ENCODE measurements at regions not wholly inside any gene's neighbourhood (a gene's known extent, or its start where the extent isn't known, plus 50 kb on each side); places are given as distances from the start of the nearest gene placed in this dataset.
A peak's percentile ranks its signal among the peaks of the same experiment; 100 is the strongest.

GRCh38 chr12:127077262-127078045 is 1189.5 kb upstream of the TMEM132C start:
- DNase-seq (ENCODE audit: low read depth in 2 of 2): no peak

- peak; percentile 6 to 23 for DNase-seq (ENCODE audit: low read depth in 2 of 2)
Measured at GRCh38 chr12:127078577-127079350, 1188.2 kb upstream of the TMEM132C start.

GRCh38 chr12:127079636-127080035 is 1187.3 kb upstream of the TMEM132C start:
- no peak for DNase-seq (ENCODE audit: low read depth in 2 of 2)

GRCh38 chr12:127081058-127081457 is 1185.9 kb upstream of the TMEM132C start:
- DNase-seq (ENCODE audit: low read depth in 2 of 2): no peak

- peak; percentile 57 to 62 for DNase-seq (ENCODE audit: low read depth in 2 of 2)
Measured at GRCh38 chr12:127083008-127083949, 1183.7 kb upstream of the TMEM132C start.

GRCh38 chr12:127101076-127101475 is 1165.9 kb upstream of the TMEM132C start:
- no peak for DNase-seq (ENCODE audit: low read depth in 2 of 2)

- no peak for DNase-seq (ENCODE audit: low read depth in 2 of 2)
Measured at GRCh38 chr12:127106041-127106440, 1160.9 kb upstream of the TMEM132C start.

- no peak for DNase-seq (ENCODE audit: low read depth in 2 of 2)
Measured at GRCh38 chr12:127106697-127107096, 1160.3 kb upstream of the TMEM132C start.

GRCh38 chr12:127107744-127108143 is 1159.2 kb upstream of the TMEM132C start:
- no peak for DNase-seq (ENCODE audit: low read depth in 2 of 2)

GRCh38 chr12:127108360-127109215 is 1158.4 kb upstream of the TMEM132C start:
- DNase-seq (ENCODE audit: low read depth in 2 of 2): peak; percentile 32 to 35

- DNase-seq (ENCODE audit: low read depth in 2 of 2): no peak
Measured at GRCh38 chr12:127113945-127114344, 1153.0 kb upstream of the TMEM132C start.

- DNase-seq (ENCODE audit: low read depth in 2 of 2): no peak
Measured at GRCh38 chr12:127115468-127116035, 1151.4 kb upstream of the TMEM132C start.

GRCh38 chr12:127118251-127118650 is 1148.7 kb upstream of the TMEM132C start:
- no peak for DNase-seq (ENCODE audit: low read depth in 2 of 2)

- no peak for DNase-seq (ENCODE audit: low read depth in 2 of 2)
Measured at GRCh38 chr12:127119600-127120140, 1147.3 kb upstream of the TMEM132C start.

GRCh38 chr12:127120851-127121250 is 1146.1 kb upstream of the TMEM132C start:
- no peak for DNase-seq (ENCODE audit: low read depth in 2 of 2)

GRCh38 chr12:127121494-127122084 is 1145.4 kb upstream of the TMEM132C start:
- DNase-seq (ENCODE audit: low read depth in 2 of 2): no peak

- DNase-seq (ENCODE audit: low read depth in 2 of 2): no peak
Measured at GRCh38 chr12:127125607-127126259, 1141.2 kb upstream of the TMEM132C start.

GRCh38 chr12:127126260-127126628 is 1140.7 kb upstream of the TMEM132C start:
- no peak for DNase-seq (ENCODE audit: low read depth in 2 of 2)

GRCh38 chr12:127127897-127128296 is 1139.1 kb upstream of the TMEM132C start:
- DNase-seq (ENCODE audit: low read depth in 2 of 2): no peak
